ENCODE measurements at regions not wholly inside any gene's neighbourhood (a gene's known extent, or its start where the extent isn't known, plus 50 kb on each side); places are given as distances from the start of the nearest gene placed in this dataset.

DNA sequence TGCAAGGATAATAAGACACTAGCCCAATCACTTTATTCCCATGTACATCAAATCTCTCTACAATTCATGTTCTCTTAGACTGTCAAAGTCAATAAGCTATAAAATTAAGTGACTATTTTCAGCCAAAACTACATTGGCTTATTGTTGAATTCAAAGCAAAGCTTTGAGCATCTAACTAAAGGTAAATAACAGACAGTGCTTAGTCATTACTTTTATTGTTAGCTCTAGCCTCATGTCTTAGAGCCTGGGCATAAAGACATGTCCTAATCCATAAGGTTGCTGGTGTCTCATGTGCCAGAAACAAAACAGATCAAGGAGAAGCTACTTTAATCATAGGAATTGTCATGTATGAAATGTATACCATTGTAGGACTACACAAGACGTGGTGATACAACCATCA lies 103.1 kb upstream of the UNC5C start:
- no peak for DNase-seq

DNA sequence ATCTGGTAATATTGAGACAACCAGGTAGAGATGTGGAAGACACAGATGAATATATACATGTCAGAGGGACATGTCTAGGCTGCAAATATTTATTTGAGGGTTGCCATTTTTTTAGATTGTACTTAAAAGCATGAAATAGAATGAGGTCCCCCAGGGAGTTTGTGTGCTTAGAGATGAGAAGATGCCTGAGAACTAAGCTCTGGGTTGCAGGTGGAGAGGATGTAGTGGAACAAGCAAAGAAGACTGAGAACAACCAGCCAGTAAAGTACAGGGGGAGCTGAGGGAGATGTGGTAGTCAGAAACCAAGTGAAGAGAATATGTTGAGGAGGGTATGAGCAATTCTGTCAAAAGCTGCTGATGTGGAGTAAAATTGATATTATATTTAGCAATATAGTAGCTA lies 95.6 kb upstream of the UNC5C start:
- no peak for DNase-seq

DNA sequence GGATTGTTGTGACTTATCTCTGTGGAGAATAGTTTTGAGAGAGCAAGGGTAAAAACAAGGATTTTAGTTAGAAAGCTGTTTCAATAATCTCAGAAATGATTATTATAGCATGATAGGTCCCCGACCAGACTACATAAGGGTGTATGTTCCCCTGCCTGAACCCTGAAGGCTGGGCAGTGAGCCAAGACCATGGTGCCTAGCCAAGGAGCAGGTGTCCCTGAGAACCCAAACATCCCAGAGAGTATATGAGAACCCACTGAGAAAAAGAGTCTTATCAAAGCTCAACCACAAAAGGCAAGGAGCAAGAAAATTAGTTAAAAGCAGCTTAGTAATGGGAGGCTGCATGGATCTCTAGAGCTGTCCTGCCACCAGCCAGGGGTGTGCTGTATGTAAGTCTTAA lies 94.9 kb upstream of the UNC5C start:
- DNase-seq: no peak

DNA sequence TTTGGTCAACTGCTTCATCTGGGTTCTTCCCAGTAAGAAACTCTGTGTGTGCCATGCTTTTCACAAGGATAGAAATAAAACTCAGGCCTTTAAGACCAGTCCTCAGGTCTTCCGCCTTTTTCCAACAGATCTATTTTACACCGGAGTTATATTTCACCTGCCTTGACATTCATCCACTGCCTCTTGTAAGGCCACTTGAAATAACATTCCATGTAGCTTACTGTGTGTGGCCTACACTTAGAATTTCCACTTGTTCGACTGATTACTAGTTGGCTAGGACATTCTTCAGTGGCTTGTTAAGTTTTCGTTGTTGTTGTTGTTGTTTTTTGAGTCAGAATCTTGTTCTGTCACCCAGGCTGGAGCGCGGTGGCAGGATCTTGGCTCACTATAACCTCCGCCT lies 92.8 kb upstream of the UNC5C start:
- DNase-seq: no peak

DNA sequence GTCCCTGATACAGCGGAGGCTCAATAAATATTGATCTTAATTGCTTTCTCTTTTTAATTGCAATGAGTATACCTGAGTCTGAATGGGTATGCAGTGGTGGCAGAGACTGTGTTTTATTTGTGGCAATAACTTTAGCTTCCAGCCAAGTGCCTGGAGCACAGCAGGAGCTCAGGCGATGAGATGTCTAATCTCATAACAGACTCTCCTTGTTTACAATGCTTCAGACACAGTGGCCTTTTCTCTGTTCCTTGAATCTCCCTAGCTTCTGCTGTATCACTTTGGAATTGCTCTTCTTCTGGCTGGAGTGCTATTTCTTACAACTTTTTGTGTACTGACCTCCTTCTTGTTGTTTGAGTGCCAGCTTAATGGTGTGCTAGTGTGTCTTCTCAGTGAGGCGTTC lies 91.5 kb upstream of the UNC5C start:
- DNase-seq: no peak

DNA sequence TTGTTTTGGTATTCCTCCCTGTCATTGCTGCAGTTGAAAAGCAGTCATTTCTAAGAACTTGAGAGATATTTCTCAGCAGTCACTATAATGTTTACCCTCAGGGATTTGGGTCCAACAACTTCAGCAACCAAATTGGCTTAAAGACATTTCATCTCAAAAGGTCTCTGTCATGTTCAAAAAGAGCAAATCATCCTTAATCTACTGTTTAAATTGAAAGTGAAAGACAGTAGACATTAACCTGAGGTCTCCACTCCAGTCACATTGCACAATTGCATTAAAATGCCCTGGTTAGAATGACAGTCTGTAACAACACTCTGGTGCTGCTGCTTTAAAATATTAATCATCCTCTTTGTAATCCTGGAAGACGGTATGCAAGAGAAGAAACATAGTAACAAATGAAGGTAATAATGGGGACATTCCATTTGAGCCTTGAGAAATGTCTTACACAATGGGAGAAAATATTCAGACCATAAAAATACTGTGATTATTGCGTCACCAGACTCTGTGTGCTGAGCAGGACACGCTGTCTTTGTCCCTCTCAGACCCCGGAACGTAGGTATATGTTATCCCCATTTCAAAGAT lies 90.2 kb upstream of the UNC5C start:
- no peak for DNase-seq

DNA sequence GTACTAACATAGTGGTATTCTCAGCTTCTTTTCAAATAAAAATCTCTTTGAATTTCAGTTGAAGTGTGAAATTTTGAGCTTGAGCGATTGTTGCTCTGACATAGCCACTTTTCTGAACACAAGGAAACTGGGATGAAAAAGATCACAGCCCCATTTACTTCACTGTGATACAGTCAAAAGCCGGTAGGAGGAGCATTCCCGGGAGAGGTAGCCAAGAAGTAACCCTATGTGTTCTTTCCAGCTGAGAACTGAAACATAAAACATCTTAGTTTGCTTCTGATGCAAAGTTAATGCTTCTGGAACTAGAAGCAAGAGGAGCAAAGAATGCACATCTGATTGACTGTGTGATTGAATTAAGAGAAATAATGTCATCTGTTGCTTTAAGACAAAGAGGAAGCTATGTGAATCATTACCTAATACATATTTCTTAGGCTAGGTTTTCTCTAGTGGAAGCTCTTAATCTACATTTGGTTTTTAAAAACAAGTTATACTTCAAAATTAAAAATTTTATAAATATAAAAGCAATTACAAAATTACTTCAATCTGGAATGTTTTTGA lies 88.3 kb upstream of the UNC5C start:
- no peak for DNase-seq

DNA sequence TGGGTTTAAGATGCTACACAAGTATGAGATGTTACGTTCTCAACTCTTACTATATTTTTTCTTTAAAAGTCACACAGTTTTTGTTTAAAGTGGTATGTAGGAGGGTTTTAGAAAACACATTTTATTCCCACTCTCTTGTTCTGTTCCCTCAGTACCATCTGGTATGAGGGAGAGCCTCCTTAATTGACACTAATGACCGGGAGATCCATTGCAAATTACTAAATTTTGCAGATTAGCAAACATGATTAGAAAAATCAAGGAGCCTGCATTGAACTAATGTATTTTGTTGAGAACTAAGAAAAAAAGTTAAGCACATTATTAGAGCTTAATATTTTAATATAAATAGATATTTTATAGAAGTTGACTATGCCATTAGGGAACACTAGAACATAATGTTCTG lies 87.3 kb upstream of the UNC5C start:
- DNase-seq: no peak

DNA sequence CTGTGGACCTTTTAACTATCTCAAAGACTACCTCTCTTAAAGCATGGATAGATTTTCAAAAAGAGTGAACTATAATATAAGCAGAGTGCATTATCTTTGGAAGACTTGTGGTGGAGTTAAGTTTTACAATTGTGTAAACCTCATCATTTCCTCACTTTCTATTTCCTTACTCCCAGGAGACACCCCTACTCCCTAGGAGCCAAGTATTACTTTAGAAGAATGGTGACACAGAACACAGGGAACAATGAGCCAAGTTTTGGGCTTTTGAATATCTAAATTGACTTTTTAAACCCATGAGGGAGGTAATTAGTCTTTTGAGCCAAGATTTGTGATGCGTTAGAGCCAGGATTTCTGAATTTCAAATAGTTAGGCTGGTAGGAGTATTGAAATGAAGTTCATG lies 78.9 kb upstream of the UNC5C start:
- DNase-seq: no peak

DNA sequence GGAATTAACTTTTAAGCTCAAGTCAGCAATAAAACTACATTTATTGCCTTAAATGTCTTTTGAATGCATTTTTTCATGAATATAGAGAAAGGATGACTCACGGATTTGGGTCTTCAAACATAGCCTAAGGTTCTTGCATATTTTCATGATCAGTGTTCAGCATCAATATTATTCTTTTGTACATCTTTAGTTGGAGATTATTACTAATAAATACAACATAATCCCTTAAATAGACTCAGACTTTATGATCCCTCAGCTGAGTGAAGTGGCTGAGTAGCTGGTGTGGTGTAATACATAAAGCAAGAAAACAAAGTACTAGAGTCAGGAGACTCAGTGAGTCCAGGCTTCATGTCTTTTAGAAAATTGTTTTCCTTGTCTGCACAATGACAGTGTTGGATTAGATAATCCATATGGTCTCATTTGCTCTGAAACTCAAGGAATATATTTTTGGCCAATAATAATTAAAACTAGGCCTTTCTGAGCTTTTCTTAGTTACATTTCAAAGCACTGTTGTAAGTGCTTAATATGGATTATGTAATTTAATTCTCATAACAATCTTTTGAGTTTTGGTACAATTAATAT lies 78.3 kb upstream of the UNC5C start:
- no peak for DNase-seq

DNA sequence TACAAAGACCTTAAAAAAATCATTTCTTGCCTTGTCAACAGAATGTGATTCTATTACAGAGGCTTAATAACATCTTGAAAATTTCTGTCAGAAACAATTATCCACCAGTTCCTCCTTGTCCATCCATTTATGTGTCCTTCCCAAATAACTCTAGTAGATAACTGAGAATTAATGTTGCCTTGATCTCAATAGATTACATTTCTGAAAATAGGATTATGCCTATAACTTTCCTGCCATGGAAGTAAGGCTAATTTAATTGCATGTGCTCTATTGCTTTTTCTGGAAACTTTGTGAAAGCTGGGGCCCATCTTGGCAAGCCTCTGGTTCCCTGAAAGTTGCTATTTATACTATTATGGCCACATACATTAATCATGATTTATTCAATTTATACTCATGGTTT lies 76.2 kb upstream of the UNC5C start:
- DNase-seq: no peak

DNA sequence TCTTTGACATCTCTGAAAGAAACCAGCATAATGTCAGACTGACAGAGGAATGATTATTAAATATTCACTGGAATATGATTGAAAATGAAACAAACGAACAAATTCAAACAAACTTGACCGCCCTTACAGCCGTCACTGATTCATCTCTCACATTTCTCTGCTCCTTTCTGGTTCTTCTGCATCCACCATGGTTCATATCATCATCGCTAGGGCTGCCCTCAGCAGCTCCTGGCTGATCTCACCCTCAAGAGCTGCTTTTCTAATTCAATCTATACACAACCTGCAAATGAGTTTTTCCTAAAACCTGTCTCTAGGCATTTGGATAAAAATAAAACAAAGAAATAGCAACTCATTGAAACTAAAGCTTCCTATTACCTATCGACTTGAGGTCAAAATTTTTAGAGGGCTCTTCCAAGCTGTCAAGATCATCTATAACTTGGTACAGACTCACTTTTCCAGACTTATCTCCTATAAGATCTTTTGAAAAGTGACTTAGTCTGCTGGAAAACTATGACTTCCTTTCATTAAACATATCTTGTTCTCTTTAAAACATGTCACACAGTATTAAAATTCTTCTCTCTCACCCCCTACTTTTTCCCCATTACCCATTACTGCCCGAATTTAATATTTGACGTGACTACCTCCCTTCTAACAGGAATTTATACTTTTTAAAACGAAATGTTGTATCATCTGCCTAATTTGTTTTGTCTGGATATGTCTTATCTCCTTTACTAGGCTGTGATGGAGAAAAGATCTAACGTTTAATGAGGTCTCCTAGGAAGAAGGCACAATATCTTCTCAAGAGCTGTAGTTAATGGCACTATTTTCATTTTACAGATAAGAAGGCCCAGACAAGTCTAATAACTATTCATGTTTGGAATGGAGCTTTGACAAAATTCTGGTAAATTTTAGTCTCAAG lies 71.0 kb upstream of the UNC5C start:
- no peak for DNase-seq

DNA sequence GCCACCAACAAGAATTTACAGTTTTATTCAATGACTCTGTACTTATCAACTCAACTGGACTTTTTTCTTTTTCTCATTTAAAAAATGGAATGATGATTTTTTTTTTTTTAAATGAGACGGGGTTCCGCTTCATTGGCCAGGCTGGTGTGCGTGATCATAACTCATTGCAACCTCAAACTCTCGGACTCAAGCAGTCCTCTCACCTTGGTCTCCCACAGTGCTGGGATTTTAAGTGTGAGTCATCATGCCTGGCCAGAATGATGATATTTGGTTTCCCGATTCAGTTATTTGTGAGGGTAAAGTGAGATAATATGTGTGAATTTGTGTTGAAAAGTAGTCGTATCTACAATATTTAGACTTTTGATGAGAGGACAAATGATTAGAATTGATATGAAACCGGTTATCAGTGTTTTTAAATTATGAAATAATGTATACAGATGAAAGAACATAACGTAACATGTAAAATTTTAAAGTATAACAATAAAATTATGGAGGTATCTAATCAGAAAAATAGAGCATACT lies 66.0 kb upstream of the UNC5C start:
- DNase-seq: no peak

DNA sequence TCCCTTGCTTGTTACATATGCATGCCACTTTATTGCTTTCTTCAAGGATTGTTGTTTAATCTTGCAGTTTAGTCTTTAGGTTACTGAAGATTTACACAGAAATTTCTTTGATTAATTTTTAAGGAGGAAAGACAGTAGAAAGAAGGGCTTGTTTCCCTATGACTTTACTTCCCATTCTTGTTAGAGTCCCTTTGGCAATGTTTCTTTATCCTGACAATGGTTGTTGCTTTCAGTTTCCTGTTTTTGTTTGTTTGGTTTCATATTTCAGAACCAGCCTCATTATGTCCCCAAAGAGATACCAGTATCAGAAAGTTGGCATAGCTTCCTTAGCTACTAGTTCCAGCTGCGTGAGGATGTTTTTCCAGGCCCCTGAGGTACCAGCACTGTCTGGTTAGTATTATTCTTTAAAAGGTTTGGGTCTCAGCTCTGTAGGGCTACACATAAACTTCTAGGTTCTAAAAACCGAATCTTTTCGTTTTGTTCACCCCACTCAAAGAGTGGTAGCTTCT lies 61.3 kb upstream of the UNC5C start:
- no peak for DNase-seq

DNA sequence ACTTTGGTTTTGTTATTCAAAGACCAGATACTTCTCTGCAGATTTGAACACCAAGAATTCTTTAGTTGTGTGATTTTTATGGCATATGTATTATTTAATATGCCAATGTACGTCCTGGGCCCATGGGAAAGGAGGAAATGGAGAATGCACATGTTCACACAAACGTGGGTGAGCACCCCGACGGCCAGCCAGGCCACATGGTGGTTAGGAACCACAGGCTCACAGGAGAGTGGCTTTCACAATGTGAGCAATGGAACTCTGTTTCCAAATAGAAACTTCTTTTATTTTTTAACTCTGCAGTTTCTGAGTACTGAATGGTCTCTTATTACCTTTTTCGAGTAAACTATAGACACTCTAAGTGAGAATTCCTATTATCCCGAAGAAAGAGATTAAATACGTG lies 58.0 kb upstream of the UNC5C start:
- DNase-seq: no peak

DNA sequence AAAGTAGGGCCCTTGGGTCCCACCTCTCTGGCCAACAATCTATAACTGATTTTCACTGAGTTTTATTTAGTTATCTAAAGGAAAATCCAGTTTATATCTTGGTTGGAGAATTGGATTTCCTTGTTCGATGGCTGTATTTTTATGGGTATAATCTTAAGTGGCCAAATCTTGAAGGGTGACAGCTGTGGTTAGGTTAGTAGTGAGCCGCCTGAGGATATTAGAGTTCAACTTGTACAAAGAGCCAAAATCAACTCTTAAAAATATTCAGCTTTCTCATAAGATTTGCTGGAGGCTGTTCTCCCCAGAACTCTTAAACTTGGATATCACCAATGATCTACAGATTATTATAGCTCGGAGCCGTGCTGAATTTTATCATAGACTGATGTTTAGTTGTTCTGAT lies 54.6 kb upstream of the UNC5C start:
- no peak for DNase-seq

DNA sequence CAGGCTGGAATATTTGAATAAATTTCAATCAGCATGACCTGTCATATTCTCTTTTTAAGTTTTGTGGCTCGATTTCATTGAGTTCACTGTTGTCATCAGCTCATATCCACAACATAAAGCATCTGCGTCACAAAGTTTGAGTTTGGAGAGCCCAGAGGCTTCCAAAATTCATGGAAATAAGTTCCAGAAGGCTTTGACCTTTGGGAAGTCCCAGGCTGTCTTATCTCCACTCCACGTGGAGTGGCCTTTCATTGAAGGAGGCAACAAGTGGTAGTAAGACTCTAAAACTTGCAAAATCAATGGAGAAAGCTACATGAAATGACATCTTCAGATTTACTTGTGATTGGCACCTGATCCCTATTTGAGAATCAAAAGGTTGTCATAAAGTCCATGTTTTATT lies 54.1 kb upstream of the UNC5C start:
- no peak for DNase-seq

DNA sequence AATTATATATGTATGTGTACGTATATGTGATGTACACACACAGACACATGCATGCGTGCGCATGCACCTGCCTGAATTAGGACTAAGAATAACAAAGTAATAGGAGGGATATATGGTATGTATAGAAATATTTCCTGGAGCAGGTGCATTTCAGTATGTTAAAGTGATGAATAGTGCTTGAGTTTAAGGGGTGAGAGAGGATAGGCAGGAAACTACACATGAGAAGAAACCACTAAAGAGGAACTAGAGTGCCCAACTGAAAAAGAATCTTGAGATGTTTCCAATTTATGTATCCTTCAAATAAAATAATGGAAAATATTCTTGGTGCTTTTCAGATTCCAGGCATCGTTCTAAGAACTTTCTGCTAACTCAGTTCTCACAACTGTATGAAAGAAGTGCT lies 52.6 kb upstream of the UNC5C start:
- DNase-seq: no peak

DNA sequence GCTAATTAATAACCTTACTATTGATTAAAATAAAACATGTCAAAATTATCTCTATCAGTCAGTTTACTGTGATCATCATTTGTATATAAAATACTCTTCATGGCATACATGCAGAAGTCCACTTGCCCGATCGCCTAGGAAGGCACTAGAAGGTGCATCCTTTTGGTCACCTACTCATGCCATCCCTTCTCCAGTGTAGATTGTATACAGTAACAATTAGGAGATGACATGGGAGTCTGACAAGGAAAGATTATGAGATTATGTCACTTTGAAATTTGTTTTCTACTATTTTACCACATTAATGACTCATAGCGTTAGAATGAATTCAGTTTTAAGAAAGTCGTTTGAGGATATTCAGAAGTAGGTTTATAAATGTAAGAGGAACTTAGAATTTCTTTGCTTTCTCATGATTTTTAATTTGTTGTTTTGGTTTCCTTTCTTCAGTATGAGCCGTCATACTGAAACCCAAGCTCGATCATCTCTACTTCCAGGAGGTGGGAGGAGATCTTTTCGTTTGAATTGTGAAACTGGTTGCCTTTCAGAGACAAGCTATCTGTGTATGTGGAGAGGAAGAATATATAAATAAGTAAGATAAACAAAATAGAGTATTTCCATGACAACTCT lies 51.1 kb upstream of the UNC5C start:
- no peak for DNase-seq
